CD4-positive, alpha-beta T cell (primary cell): ENCODE measurements at regions not wholly inside any gene's neighbourhood (a gene's known extent, or its start where the extent isn't known, plus 50 kb on each side); places are given as distances from the start of the nearest gene placed in this dataset.

Experiments used
- ATAC-seq: fragments of 200-7000 bp; cut with Tn5 transposase; one replicate; pipeline ENCODE4 v1.10.0; 2022; ENCODE audit warnings: mild to moderate bottlenecking; ENCODE audit not compliant: poor library complexity
- CTCF ChIA-PET: fragments of 350-600 bp; sonication (Branson Sonifier 250); formaldehyde crosslinking; loops from one replicate; lab custom pipeline; 2021; ENCODE audit warnings: antibody characterized with exemption, inconsistent platforms; lab: Charles Lee
- POLR2A ChIA-PET: fragments of 350-600 bp; sonication (Branson Sonifier 250); formaldehyde crosslinking; loops from one replicate; lab custom pipeline; 2021; ENCODE audit warnings: antibody characterized with exemption, inconsistent platforms; lab: Charles Lee
- DNase-seq, 14 experiments: peaks; one replicate each; pipeline ENCODE4 v3.0.0-alpha.2; 2013 to 2020; ENCODE audit warnings: mixed read lengths in 2 of 14
- H3K27ac ChIP-seq, 2 donors: one replicate each; pipeline versions ENCODE4 v1.5.1 to v1.7.0; 2013; ENCODE audit warnings: low read length in 2 of 2, low read depth in 1 of 2, mild to moderate bottlenecking in 1 of 2
- H3K27me3 ChIP-seq, 2 experiments: 1 replicate in 1 of 2; 2 replicates in 1 of 2; pipeline versions ENCODE4 v1.6.1 to v1.7.0; 2013; ENCODE audit warnings: low read length in 2 of 2, control low read depth in 1 of 2, mild to moderate bottlenecking in 1 of 2, moderate library complexity in 1 of 2; ENCODE audit not compliant: insufficient read depth in 2 of 2, control insufficient read depth in 1 of 2
- H3K36me3 ChIP-seq: one replicate; pipeline ENCODE4 v1.6.1; 2013; ENCODE audit warnings: low read length, control low read depth; ENCODE audit not compliant: insufficient read depth
- H3K4me1 ChIP-seq: one replicate; pipeline ENCODE4 v1.6.1; 2013; ENCODE audit warnings: low read length, control low read depth; ENCODE audit not compliant: insufficient read depth
- H3K4me3 ChIP-seq: one replicate; pipeline ENCODE4 v1.5.1; 2013; ENCODE audit warnings: mild to moderate bottlenecking, low read length, moderate library complexity
- H3K9me3 ChIP-seq, 2 experiments: 1 replicate in 1 of 2; 2 replicates in 1 of 2; pipeline versions ENCODE4 v1.6.1 to v1.7.0; 2013; ENCODE audit warnings: low read length in 2 of 2, mild to moderate bottlenecking in 2 of 2, control low read depth in 1 of 2, moderate library complexity in 1 of 2; ENCODE audit not compliant: control insufficient read depth in 1 of 2, insufficient read depth in 1 of 2
- H3K27ac Mint-ChIP-seq: one replicate; pipeline ENCODE4 v1.8.0; 2020; ENCODE audit warnings: mixed read lengths
- H3K27me3 Mint-ChIP-seq: one replicate; pipeline ENCODE4 v1.8.0; 2021; ENCODE audit warnings: mixed read lengths
- H3K36me3 Mint-ChIP-seq: one replicate; pipeline ENCODE4 v1.8.0; 2021; ENCODE audit warnings: low read depth, mixed read lengths
- H3K4me1 Mint-ChIP-seq: one replicate; pipeline ENCODE4 v1.8.0; 2021; ENCODE audit warnings: low read depth, mixed read lengths
- H3K4me3 Mint-ChIP-seq: one replicate; pipeline ENCODE4 v1.8.0; 2020; ENCODE audit warnings: mild to moderate bottlenecking, mixed read lengths
- H3K9me3 Mint-ChIP-seq: one replicate; pipeline ENCODE4 v1.8.0; 2020; ENCODE audit warnings: mixed read lengths
- intact Hi-C, 2 experiments: fragments of 100-400 bp; cut with DNase I in 1 of 2; cut with micrococcal nuclease in 1 of 2; formaldehyde crosslinking; loops; one replicate each; pipeline versions ENCODE4 v1.15.1 to v1.9.0; 2023 to 2025; cut with DNase I, micrococcal nuclease
- TF ChIP-seq, protein P1 (sequence below): fragments of 200-600 bp; IDR thresholded peaks from one replicate; pipeline ENCODE4 v1.8.0; 2022; ENCODE audit warnings: antibody characterized with exemption, mild to moderate bottlenecking

DNA sequence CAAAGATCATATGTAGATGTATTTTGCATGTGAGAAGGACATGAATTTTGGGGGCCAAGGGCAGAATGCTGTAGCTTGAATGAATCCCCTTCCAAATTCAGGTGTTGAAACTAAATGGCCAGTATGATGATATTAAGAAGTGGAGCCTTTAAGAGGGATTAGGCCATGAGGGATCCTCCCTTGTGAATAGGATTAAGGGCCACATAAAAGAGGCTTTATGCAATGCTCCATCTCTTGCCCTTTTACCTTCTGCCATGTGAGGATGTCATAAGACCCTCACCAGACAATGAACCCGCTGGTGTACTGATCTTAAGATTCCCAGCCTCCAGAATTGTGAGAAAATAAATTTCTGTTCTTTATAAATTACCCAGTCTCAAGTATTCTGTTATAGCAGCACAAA is 206.1 kb downstream of the YTHDC2 start:
- no peaks in the 10 kb centered on the region for H3K27me3 Mint-ChIP-seq
- no peak overlapping the region for H3K27ac ChIP-seq
- H3K4me1 Mint-ChIP-seq = no peaks in the 10 kb centered on the region
- intact Hi-C loops = no loop called here
- H3K4me3 Mint-ChIP-seq = no peak overlapping the region
- no peaks in the 10 kb centered on the region for H3K36me3 ChIP-seq
- ChIA-PET CTCF (no interaction called here), POLR2A (no interaction called here)
- H3K36me3 Mint-ChIP-seq = no peaks in the 10 kb centered on the region
- ATAC-seq = no peak
- TF ChIP-seq, protein P1, sequence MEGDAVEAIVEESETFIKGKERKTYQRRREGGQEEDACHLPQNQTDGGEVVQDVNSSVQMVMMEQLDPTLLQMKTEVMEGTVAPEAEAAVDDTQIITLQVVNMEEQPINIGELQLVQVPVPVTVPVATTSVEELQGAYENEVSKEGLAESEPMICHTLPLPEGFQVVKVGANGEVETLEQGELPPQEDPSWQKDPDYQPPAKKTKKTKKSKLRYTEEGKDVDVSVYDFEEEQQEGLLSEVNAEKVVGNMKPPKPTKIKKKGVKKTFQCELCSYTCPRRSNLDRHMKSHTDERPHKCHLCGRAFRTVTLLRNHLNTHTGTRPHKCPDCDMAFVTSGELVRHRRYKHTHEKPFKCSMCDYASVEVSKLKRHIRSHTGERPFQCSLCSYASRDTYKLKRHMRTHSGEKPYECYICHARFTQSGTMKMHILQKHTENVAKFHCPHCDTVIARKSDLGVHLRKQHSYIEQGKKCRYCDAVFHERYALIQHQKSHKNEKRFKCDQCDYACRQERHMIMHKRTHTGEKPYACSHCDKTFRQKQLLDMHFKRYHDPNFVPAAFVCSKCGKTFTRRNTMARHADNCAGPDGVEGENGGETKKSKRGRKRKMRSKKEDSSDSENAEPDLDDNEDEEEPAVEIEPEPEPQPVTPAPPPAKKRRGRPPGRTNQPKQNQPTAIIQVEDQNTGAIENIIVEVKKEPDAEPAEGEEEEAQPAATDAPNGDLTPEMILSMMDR = no peak
- H3K27ac Mint-ChIP-seq = no peak overlapping the region
- no peaks in the 10 kb centered on the region for H3K4me1 ChIP-seq
- H3K4me3 ChIP-seq = no peak overlapping the region
- H3K27me3 ChIP-seq = no peaks in the 10 kb centered on the region
- peaks cover 5 to 13% of the 10 kb centered on the region in 2 experiments for H3K9me3 ChIP-seq
- H3K9me3 Mint-ChIP-seq = peaks cover 9% of the 10 kb centered on the region
- DNase-seq = no peak

DNA sequence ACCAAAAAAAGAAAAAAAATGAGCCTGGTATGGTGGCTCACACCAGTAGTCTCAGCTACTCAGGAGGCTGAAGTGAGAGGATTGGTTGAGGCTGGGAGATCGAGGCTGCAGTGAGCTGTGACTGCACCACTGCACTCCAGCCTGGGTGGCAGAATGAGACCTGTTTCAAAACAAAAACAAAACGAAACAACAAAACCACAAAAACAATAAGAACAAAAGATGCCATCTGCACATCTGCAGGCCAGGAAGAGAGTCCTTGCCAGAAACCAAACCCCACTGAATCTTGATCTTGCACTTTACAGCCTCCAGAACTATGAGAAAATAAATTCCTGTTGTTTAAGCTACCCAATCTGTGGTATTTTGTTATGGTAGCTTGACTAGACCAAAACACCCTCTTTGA is 207.7 kb downstream of the YTHDC2 start:
- Mint-ChIP-seq H3K36me3 (no peaks in the 10 kb centered on the region), H3K27ac (no peak overlapping the region), H3K9me3 (peaks cover 5% of the 10 kb centered on the region), H3K27me3 (no peaks in the 10 kb centered on the region), H3K4me3 (no peak overlapping the region), H3K4me1 (no peaks in the 10 kb centered on the region)
- ChIA-PET POLR2A (no interaction called here), CTCF (no interaction called here)
- DNase-seq (no peak), ATAC-seq (no peak)
- no peaks in the 10 kb centered on the region for H3K36me3 ChIP-seq
- peaks cover 5 to 13% of the 10 kb centered on the region in 2 experiments for H3K9me3 ChIP-seq
- no peaks in the 10 kb centered on the region for H3K4me1 ChIP-seq
- intact Hi-C loops = no loop called here
- H3K27me3 ChIP-seq = no peaks in the 10 kb centered on the region
- no peak overlapping the region for H3K4me3 ChIP-seq
- TF ChIP-seq, protein P1 = no peak
- H3K27ac ChIP-seq = no peak overlapping the region

- Mint-ChIP-seq H3K27ac (no peak overlapping the region), H3K4me3 (no peak overlapping the region), H3K27me3 (no peaks in the 10 kb centered on the region), H3K36me3 (no peaks in the 10 kb centered on the region), H3K9me3 (peaks cover 2% of the 10 kb centered on the region), H3K4me1 (no peaks in the 10 kb centered on the region)
- Histone ChIP-seq H3K4me1 (no peaks in the 10 kb centered on the region), H3K27ac (no peak overlapping the region), H3K4me3 (no peak overlapping the region), H3K27me3 (no peaks in the 10 kb centered on the region), H3K36me3 (no peaks in the 10 kb centered on the region), H3K9me3 (no peaks in the 10 kb centered on the region)
- ATAC-seq (no peak), DNase-seq (no peak)
- ChIA-PET POLR2A (no interaction called here), CTCF (no interaction called here)
- TF ChIP-seq, protein P1 = no peak
- intact Hi-C loops = no loop called here
Measured at GRCh38 chr5:113723021-113723420, 209.5 kb downstream of the YTHDC2 start.
